ENCODE measurements at regions not wholly inside any gene's neighbourhood (a gene's known extent, or its start where the extent isn't known, plus 50 kb on each side); places are given as distances from the start of the nearest gene placed in this dataset.

DNA sequence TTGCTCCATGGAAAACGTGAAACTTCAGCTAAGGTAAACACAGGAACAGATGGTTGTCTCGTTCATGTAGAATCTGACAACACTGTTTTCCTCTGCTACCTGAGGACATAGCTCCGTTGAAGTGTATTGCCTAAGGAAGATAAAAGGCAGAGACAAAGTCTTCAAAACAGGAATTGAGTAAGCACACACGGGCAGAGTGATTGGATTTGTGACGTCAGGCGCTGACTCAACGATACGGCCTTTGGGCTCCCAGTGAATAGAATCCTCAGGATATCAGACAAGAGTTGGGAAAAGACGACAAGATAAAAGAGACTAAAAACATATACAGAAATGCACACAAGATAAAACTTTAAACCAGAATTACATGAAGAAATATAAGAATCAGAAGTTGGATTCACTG lies 787.1 kb upstream of the CTNND2 start:
- CTCF ChIA-PET, result no interaction called here
- Histone ChIP-seq H3K9me2 (ENCODE audit: insufficient read depth) (no peaks in the 10 kb centered on the region), H3K79me2 (ENCODE audit: insufficient read depth, low read length) (no peaks in the 10 kb centered on the region), H3K4me3 (replicated peaks in 1 of 2; ENCODE audit: low read depth in 1 of 2, low read length in 2 of 2) (no peak overlapping the region), H2AFZ (ENCODE audit: low read depth, low read length, poor library complexity, severe bottlenecking) (no peak overlapping the region), H4K20me1 (ENCODE audit: insufficient read depth) (no peaks in the 10 kb centered on the region), H3K27me3 (ENCODE audit: insufficient read depth, low read length) (no peaks in the 10 kb centered on the region), H3K9me3 (ENCODE audit: control insufficient read depth in 1 of 2, insufficient read depth in 1 of 2, low read depth in 1 of 2, low read length in 2 of 2) (peaks cover 7 to 9% of the 10 kb centered on the region in 2 experiments), H3K9ac (ENCODE audit: low read length) (no peak overlapping the region), H3K27ac (ENCODE audit: low read depth, low read length) (no peak overlapping the region), H3K4me2 (ENCODE audit: low read length) (no peak overlapping the region), H3K4me1 (ENCODE audit: control insufficient read depth in 1 of 2, insufficient read depth in 2 of 2, low read length in 2 of 2) (no peaks in the 10 kb centered on the region), H3K36me3 (ENCODE audit: control insufficient read depth in 1 of 2, insufficient read depth in 2 of 2, low read length in 2 of 2) (no peaks in the 10 kb centered on the region)
- TF ChIP-seq TCF7L2 (IDR thresholded peaks at IDR 0.05; ENCODE audit: borderline replicate concordance, extremely low read depth, insufficient read depth, insufficient read length), result no peak
- no peak for TF ChIP-seq POLR2A (IDR thresholded peaks at IDR 0.05; ENCODE audit: borderline replicate concordance, extremely low read depth, insufficient read depth, insufficient read length)
- TF ChIP-seq, protein P1, sequence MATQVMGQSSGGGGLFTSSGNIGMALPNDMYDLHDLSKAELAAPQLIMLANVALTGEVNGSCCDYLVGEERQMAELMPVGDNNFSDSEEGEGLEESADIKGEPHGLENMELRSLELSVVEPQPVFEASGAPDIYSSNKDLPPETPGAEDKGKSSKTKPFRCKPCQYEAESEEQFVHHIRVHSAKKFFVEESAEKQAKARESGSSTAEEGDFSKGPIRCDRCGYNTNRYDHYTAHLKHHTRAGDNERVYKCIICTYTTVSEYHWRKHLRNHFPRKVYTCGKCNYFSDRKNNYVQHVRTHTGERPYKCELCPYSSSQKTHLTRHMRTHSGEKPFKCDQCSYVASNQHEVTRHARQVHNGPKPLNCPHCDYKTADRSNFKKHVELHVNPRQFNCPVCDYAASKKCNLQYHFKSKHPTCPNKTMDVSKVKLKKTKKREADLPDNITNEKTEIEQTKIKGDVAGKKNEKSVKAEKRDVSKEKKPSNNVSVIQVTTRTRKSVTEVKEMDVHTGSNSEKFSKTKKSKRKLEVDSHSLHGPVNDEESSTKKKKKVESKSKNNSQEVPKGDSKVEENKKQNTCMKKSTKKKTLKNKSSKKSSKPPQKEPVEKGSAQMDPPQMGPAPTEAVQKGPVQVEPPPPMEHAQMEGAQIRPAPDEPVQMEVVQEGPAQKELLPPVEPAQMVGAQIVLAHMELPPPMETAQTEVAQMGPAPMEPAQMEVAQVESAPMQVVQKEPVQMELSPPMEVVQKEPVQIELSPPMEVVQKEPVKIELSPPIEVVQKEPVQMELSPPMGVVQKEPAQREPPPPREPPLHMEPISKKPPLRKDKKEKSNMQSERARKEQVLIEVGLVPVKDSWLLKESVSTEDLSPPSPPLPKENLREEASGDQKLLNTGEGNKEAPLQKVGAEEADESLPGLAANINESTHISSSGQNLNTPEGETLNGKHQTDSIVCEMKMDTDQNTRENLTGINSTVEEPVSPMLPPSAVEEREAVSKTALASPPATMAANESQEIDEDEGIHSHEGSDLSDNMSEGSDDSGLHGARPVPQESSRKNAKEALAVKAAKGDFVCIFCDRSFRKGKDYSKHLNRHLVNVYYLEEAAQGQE (IDR thresholded peaks at IDR 0.05; ENCODE audit: low read depth), result no peak
- TF ChIP-seq RAD21 (IDR thresholded peaks at IDR 0.05; ENCODE audit: low read depth), result no peak
- TF ChIP-seq YY1 (IDR thresholded peaks at IDR 0.05; ENCODE audit: extremely low read depth, insufficient replicate concordance, low read depth, low read length), result no peak
- TF ChIP-seq SRF (IDR thresholded peaks at IDR 0.05; ENCODE audit: low read depth), result no peak
- no peak for TF ChIP-seq POLR2AphosphoS5 (IDR thresholded peaks at IDR 0.05; ENCODE audit: low read depth, low read length)
- TF ChIP-seq SP1 (IDR thresholded peaks at IDR 0.05; ENCODE audit: low read depth), result no peak
- TF ChIP-seq, protein P2, sequence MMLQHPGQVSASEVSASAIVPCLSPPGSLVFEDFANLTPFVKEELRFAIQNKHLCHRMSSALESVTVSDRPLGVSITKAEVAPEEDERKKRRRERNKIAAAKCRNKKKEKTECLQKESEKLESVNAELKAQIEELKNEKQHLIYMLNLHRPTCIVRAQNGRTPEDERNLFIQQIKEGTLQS (IDR thresholded peaks at IDR 0.05), result no peak
- no peak for TF ChIP-seq JUND (IDR thresholded peaks at IDR 0.05)
- no peak for TF ChIP-seq EZH2phosphoT487 (IDR thresholded peaks at IDR 0.05; ENCODE audit: borderline replicate concordance)
- TF ChIP-seq, protein P3, sequence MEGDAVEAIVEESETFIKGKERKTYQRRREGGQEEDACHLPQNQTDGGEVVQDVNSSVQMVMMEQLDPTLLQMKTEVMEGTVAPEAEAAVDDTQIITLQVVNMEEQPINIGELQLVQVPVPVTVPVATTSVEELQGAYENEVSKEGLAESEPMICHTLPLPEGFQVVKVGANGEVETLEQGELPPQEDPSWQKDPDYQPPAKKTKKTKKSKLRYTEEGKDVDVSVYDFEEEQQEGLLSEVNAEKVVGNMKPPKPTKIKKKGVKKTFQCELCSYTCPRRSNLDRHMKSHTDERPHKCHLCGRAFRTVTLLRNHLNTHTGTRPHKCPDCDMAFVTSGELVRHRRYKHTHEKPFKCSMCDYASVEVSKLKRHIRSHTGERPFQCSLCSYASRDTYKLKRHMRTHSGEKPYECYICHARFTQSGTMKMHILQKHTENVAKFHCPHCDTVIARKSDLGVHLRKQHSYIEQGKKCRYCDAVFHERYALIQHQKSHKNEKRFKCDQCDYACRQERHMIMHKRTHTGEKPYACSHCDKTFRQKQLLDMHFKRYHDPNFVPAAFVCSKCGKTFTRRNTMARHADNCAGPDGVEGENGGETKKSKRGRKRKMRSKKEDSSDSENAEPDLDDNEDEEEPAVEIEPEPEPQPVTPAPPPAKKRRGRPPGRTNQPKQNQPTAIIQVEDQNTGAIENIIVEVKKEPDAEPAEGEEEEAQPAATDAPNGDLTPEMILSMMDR (IDR thresholded peaks at IDR 0.05 in 2 of 3, conservative IDR thresholded peaks at IDR 0.05 in 1 of 3; ENCODE audit: borderline replicate concordance in 1 of 3, insufficient read depth in 1 of 3, low read depth in 2 of 3, low read length in 2 of 3), result no peak
- no peak for TF ChIP-seq CBX3 (IDR thresholded peaks at IDR 0.05; ENCODE audit: low read depth)
- TF ChIP-seq MAX (IDR thresholded peaks at IDR 0.05), result no peak
- RAD21 ChIA-PET (ENCODE audit: low non-redundant PET in 1 of 2, low total read pairs in 2 of 2, uncharacterized antibody in 2 of 2, unreplicated experiment in 2 of 2), result no interaction called here
- POLR2A ChIA-PET, result no interaction called here
- intact Hi-C loops (cut with micrococcal nuclease), result no loop called here
- ATAC-seq (no peak), DNase-seq (ENCODE audit: low read depth, low spot score) (no peak)
- no TSS peak for BruUV-seq (replicated peaks)

Data from HCT116 (cell line).